Stimulated activated CD8-positive, alpha-beta memory T cell treated with anti-CD3 and anti-CD28 coated beads, Interleukin-15, amount 100 ng/mL, for 1 hour (primary cell): ENCODE measurements at regions not wholly inside any gene's neighbourhood (a gene's known extent, or its start where the extent isn't known, plus 50 kb on each side); places are given as distances from the start of the nearest gene placed in this dataset.
"Not testable (repeated sequence)": the region's sequence is repeated elsewhere in the genome, so short reads cannot be mapped to it uniquely, and the experiment has no call there.

Source experiments
- DNase-seq: peaks from one replicate; pipeline ENCODE4 v3.0.0-alpha.2; 2020; ENCODE audit warnings: low read depth

GRCh38 chr9:39566782-39567181 is 211.3 kb downstream of the SPATA31A1 start:
- DNase-seq, result not testable (repeated sequence)

GRCh38 chr9:39567396-39567795 is 211.9 kb downstream of the SPATA31A1 start:
- DNase-seq, result not testable (repeated sequence)

- not testable (repeated sequence) for DNase-seq
These were observed 213.4 kb downstream of the SPATA31A1 start for GRCh38 chr9:39568900-39569299.

GRCh38 chr9:39573024-39574022 is 217.9 kb downstream of the SPATA31A1 start:
- not testable (repeated sequence) for DNase-seq

GRCh38 chr9:39579000-39579399 is 223.5 kb downstream of the SPATA31A1 start:
- not testable (repeated sequence) for DNase-seq

- DNase-seq, result not testable (repeated sequence)
These were observed 225.8 kb downstream of the SPATA31A1 start for GRCh38 chr9:39581296-39581695.

- DNase-seq, result not testable (repeated sequence)
These were observed 227.4 kb downstream of the SPATA31A1 start for GRCh38 chr9:39582677-39583412.

- not testable (repeated sequence) for DNase-seq
These were observed 227.9 kb downstream of the SPATA31A1 start for GRCh38 chr9:39583413-39583747.

GRCh38 chr9:39585233-39585632 is 229.8 kb downstream of the SPATA31A1 start:
- DNase-seq, result not testable (repeated sequence)

GRCh38 chr9:39587844-39588499 is 232.5 kb downstream of the SPATA31A1 start:
- no peak for DNase-seq

GRCh38 chr9:39588500-39589137 is 233.2 kb downstream of the SPATA31A1 start:
- no peak for DNase-seq

- DNase-seq, result not testable (repeated sequence)
These were observed 248.6 kb downstream of the SPATA31A1 start for GRCh38 chr9:39604089-39604488.

- DNase-seq, result not testable (repeated sequence)
These were observed 256.2 kb downstream of the SPATA31A1 start for GRCh38 chr9:39611449-39612231.

GRCh38 chr9:39616480-39616879 is 261.0 kb downstream of the SPATA31A1 start:
- DNase-seq, result not testable (repeated sequence)

- not testable (repeated sequence) for DNase-seq
These were observed 268.6 kb downstream of the SPATA31A1 start for GRCh38 chr9:39624048-39624447.

- DNase-seq, result not testable (repeated sequence)
These were observed 276.6 kb downstream of the SPATA31A1 start for GRCh38 chr9:39632071-39632470.

- not testable (repeated sequence) for DNase-seq
These were observed 293.6 kb downstream of the SPATA31A1 start for GRCh38 chr9:39649029-39649428.

GRCh38 chr9:39656960-39657603 is 301.6 kb downstream of the SPATA31A1 start:
- not testable (repeated sequence) for DNase-seq

GRCh38 chr9:39663020-39663419 is 307.6 kb downstream of the SPATA31A1 start:
- DNase-seq, result not testable (repeated sequence)

GRCh38 chr9:39663713-39664112 is 308.2 kb downstream of the SPATA31A1 start:
- DNase-seq, result not testable (repeated sequence)
